HepG2 (cell line): ENCODE measurements at regions not wholly inside any gene's neighbourhood (a gene's known extent, or its start where the extent isn't known, plus 50 kb on each side); places are given as distances from the start of the nearest gene placed in this dataset.

ENCODE experiments used
- ATAC-seq: fragments of 200-7000 bp; cut with Tn5 transposase; 3 replicates; pipeline ENCODE4 v1.9.1; 2020; ENCODE audit warnings: mild to moderate bottlenecking, moderate library complexity
- BruUV-seq: library from RNA; stranded (reverse); fragments of 400-500 nt; replicated peaks from 2 replicates; lab custom pipeline; 2021; lab: Mats Ljungman, UMichigan
- CTCF ChIA-PET: fragments of 300-600 bp; formaldehyde crosslinking; extraction: SDS; loops from one replicate; lab custom pipeline; 2021; ENCODE audit warnings: low total read pairs, inconsistent platforms, low intra/inter-chr PET ratio; lab: Yijun Ruan, JAX
- POLR2A ChIA-PET: fragments of 350-600 bp; sonication (Branson Sonifier 250); formaldehyde crosslinking; loops from one replicate; lab custom pipeline; 2020; ENCODE audit warnings: antibody characterized with exemption, inconsistent platforms; lab: Yijun Ruan, JAX
- DNase-seq: peaks from one replicate; pipeline ENCODE4 v3.0.0-alpha.2; 2015; ENCODE audit warnings: low spot score
- FAIRE-seq: peaks from 3 replicates; lab custom pipeline; 2011; peaks lifted over from hg19 to GRCh38; lab: Jason Lieb, UNC
- H2AFZ ChIP-seq: one replicate; pipeline ENCODE4 v1.6.1; 2011; ENCODE audit warnings: low read length, inconsistent platforms
- H3K27ac ChIP-seq: fragments of 300-600 bp; 3 replicates; pipeline ENCODE4 v1.8.0; 2011; ENCODE audit warnings: mixed run types, mild to moderate bottlenecking, mixed read lengths, low read length, inconsistent platforms; ENCODE audit not compliant: insufficient read depth; ENCODE audit errors: extremely low read length
- H3K27me3 ChIP-seq, 2 experiments: fragments of 200-600 bp in 1 of 2; 2 replicates in 1 of 2; 3 replicates in 1 of 2; pipeline versions ENCODE4 v1.6.0 to v1.8.0; 2011; ENCODE audit warnings: low read length in 2 of 2, mild to moderate bottlenecking in 2 of 2, moderate library complexity in 2 of 2, inconsistent platforms in 1 of 2; ENCODE audit not compliant: insufficient read depth in 2 of 2, control insufficient read depth in 1 of 2
- H3K36me3 ChIP-seq, 2 experiments: fragments of 200-600 bp in 1 of 2; replicated peaks in 1 of 2; 2 replicates in 1 of 2; 3 replicates in 1 of 2; pipeline versions ENCODE4 v1.5.1 to v1.8.0; 2011; ENCODE audit warnings: low read length in 2 of 2, inconsistent platforms in 1 of 2; ENCODE audit not compliant: insufficient read depth in 2 of 2, control insufficient read depth in 1 of 2
- H3K4me1 ChIP-seq: 2 replicates; pipeline ENCODE4 v1.5.1; 2012; ENCODE audit warnings: low read length, inconsistent platforms; ENCODE audit not compliant: insufficient read depth
- H3K4me2 ChIP-seq: 2 replicates; pipeline ENCODE4 v1.6.0; 2011; ENCODE audit warnings: low read depth, low read length, inconsistent platforms
- H3K4me3 ChIP-seq, 3 experiments: fragments of 200-600 bp in 1 of 3; sonication (generic), shearing (Covaris generic) in 1 of 3; replicated peaks in 1 of 3; 2 replicates each; pipeline ENCODE4 v1.5.1; 2011 to 2016; ENCODE audit warnings: low read length in 3 of 3, inconsistent platforms in 2 of 3, low read depth in 2 of 3, mild to moderate bottlenecking in 2 of 3, control low read depth in 1 of 3, mixed read lengths in 1 of 3; ENCODE audit not compliant: insufficient read depth in 1 of 3
- H3K79me2 ChIP-seq: one replicate; pipeline ENCODE4 v1.6.1; 2011; ENCODE audit warnings: low read length, inconsistent platforms; ENCODE audit not compliant: insufficient read depth
- H3K9ac ChIP-seq: 2 replicates; pipeline ENCODE4 v1.6.0; 2011; ENCODE audit warnings: mild to moderate bottlenecking, low read depth, low read length, inconsistent platforms; ENCODE audit not compliant: insufficient read depth
- H3K9me3 ChIP-seq: 2 replicates; pipeline ENCODE4 v1.5.1; 2012; ENCODE audit warnings: mild to moderate bottlenecking, low read length
- H4K20me1 ChIP-seq: 2 replicates; pipeline ENCODE4 v1.6.0; 2011; ENCODE audit warnings: inconsistent platforms, mild to moderate bottlenecking, low read length, moderate library complexity; ENCODE audit not compliant: insufficient read depth
- CEBPB ChIP-seq: IDR thresholded peaks from 2 replicates; pipeline ENCODE4 v1.6.1; 2011; ENCODE audit warnings: low read depth, low read length, improper control_type of control experiment, borderline replicate concordance
- JARID2 ChIP-seq: sonication (generic); formaldehyde crosslinking; IDR thresholded peaks from 2 replicates; pipeline ENCODE4 v1.8.1; 2023; ENCODE audit warnings: missing genetic modification reagents, inconsistent platforms; ENCODE audit not compliant: insufficient replicate concordance
- KLF6 ChIP-seq: IDR thresholded peaks from 2 replicates; pipeline ENCODE4 v1.8.0; 2016; ENCODE audit warnings: missing biosample characterization, missing genetic modification reagents
- MEIS1 ChIP-seq: sonication (generic); formaldehyde crosslinking; IDR thresholded peaks from 2 replicates; pipeline ENCODE4 v1.9.0; 2021; ENCODE audit warnings: mild to moderate bottlenecking, missing genetic modification reagents, moderate library complexity, borderline replicate concordance
- MYPOP ChIP-seq: sonication (generic); formaldehyde crosslinking; IDR thresholded peaks from 2 replicates; pipeline ENCODE4 v1.8.1; 2023; ENCODE audit warnings: mild to moderate bottlenecking, moderate library complexity, missing genetic modification reagents
- PHF5A ChIP-seq: IDR thresholded peaks from one replicate; pipeline ENCODE4 v1.6.1; 2018; ENCODE audit warnings: low read depth, missing genetic modification reagents; ENCODE audit not compliant: unreplicated experiment
- POGK ChIP-seq: sonication (generic); formaldehyde crosslinking; conservative IDR thresholded peaks from 2 replicates; pipeline ENCODE4 v1.8.0; 2022; ENCODE audit warnings: mild to moderate bottlenecking, moderate library complexity, missing genetic modification reagents
- RAD21 ChIP-seq: fragments of 450-650 bp; formaldehyde crosslinking; IDR thresholded peaks from 2 replicates; pipeline ENCODE4 v1.5.0; 2020; ENCODE audit warnings: mild to moderate bottlenecking
- THAP8 ChIP-seq: sonication (generic); formaldehyde crosslinking; IDR thresholded peaks from 2 replicates; pipeline ENCODE4 v1.5.1; 2020; ENCODE audit warnings: missing genetic modification reagents, mild to moderate bottlenecking, borderline replicate concordance
- U2AF1 ChIP-seq: fragments of 200-400 bp; formaldehyde crosslinking; optimal IDR thresholded peaks from 2 replicates; pipeline ENCODE3; 2017; ENCODE audit warnings: mild to moderate bottlenecking, low read depth, low read length
- ZEB1 ChIP-seq: IDR thresholded peaks from 2 replicates; pipeline ENCODE4 v1.6.1; 2012; ENCODE audit warnings: mild to moderate bottlenecking, low read depth, inconsistent platforms; ENCODE audit not compliant: insufficient replicate concordance
- ZNF121 ChIP-seq: sonication (generic); formaldehyde crosslinking; IDR thresholded peaks from 2 replicates; pipeline ENCODE4 v1.5.0; 2020; ENCODE audit warnings: mild to moderate bottlenecking, missing genetic modification reagents
- ZNF460 ChIP-seq: sonication (generic); formaldehyde crosslinking; IDR thresholded peaks from 2 replicates; pipeline ENCODE4 v1.5.1; 2020; ENCODE audit warnings: missing genetic modification reagents, mild to moderate bottlenecking, borderline replicate concordance
- ZNF530 ChIP-seq: sonication (generic); formaldehyde crosslinking; IDR thresholded peaks from 2 replicates; pipeline ENCODE4 v1.5.0; 2020; ENCODE audit warnings: low read depth, mild to moderate bottlenecking, missing genetic modification reagents
- ZNF549 ChIP-seq: sonication (generic); formaldehyde crosslinking; IDR thresholded peaks from 2 replicates; pipeline ENCODE4 v1.5.0; 2020; ENCODE audit warnings: missing genetic modification reagents
- ZNF619 ChIP-seq: sonication (generic); formaldehyde crosslinking; IDR thresholded peaks from 2 replicates; pipeline ENCODE4 v1.4.0; 2020; ENCODE audit warnings: mild to moderate bottlenecking, missing genetic modification reagents
- ZNF674 ChIP-seq: sonication (generic); formaldehyde crosslinking; IDR thresholded peaks from 2 replicates; pipeline ENCODE4 v1.5.0; 2020; ENCODE audit warnings: low read depth, mild to moderate bottlenecking, missing genetic modification reagents
- ZSCAN12 ChIP-seq: sonication (generic); formaldehyde crosslinking; IDR thresholded peaks from 2 replicates; pipeline ENCODE4 v1.9.0; 2021; ENCODE audit warnings: mild to moderate bottlenecking, missing genetic modification reagents
- WGBS: methylation state at CpG from one replicate; pipeline ENCODE4 v1.1.6; 2017; ENCODE audit warnings: low lambda C conversion rate; 5-methylcytosine and 5-hydroxymethylcytosine counted together
- in situ Hi-C: cut with HindIII; loops from 2 replicates; pipeline ENCODE4 v1.10.0; 2017; ENCODE audit warnings: low pct_unique_long_range_greater_than_20kb; ENCODE audit not compliant: extremely low pct_ligation_motif_present
- intact Hi-C: fragments of 100-400 bp; cut with micrococcal nuclease; formaldehyde crosslinking; loops from one replicate; pipeline ENCODE4 v1.10.0; 2022; ENCODE audit not compliant: unreplicated experiment
- TF ChIP-seq, protein P1 (sequence below): sonication (generic); formaldehyde crosslinking; IDR thresholded peaks from 2 replicates; pipeline ENCODE4 v1.8.0; 2023; ENCODE audit warnings: mild to moderate bottlenecking, missing genetic modification reagents
- TF ChIP-seq, protein P2 (sequence below): sonication (generic); IDR thresholded peaks from 2 replicates; pipeline ENCODE4 v1.6.1; 2016; ENCODE audit warnings: low read depth, borderline replicate concordance

DNA sequence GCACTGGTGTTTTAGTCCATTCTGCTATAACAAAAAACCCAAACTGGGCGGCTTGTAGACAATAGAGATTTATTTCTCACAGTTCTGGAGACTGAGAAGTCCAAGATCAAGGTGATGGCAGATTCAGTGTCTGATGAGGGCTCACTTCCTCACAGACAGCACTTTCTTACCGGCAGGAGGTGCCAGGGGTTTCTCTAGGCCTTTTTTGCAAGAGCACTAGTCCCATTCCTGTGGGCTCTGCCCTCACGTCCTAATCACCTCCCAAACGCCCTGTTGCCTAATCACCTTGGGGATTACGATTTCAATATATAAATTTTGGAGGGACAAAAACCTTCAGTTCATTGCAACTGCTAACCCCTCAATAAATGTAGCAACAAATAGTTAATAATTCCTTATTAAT is 140.0 kb upstream of the SGK1 start (continued):
- TF ChIP-seq THAP8 (CRISPR knock-in tag) = no peak
- TF ChIP-seq ZNF121 (CRISPR knock-in tag) = no peak
- no peak for TF ChIP-seq U2AF1
- no peak for TF ChIP-seq KLF6 (CRISPR knock-in tag)
- no peak for TF ChIP-seq ZNF674
- TF ChIP-seq ZNF530 (CRISPR knock-in tag) = no peak
- TF ChIP-seq ZNF549 (CRISPR knock-in tag) = no peak
- TF ChIP-seq MEIS1 (CRISPR knock-in tag) = no peak
- no peak for TF ChIP-seq RAD21 (CRISPR knock-in tag)
- TF ChIP-seq, all 625 proteins: peak for 0

DNA sequence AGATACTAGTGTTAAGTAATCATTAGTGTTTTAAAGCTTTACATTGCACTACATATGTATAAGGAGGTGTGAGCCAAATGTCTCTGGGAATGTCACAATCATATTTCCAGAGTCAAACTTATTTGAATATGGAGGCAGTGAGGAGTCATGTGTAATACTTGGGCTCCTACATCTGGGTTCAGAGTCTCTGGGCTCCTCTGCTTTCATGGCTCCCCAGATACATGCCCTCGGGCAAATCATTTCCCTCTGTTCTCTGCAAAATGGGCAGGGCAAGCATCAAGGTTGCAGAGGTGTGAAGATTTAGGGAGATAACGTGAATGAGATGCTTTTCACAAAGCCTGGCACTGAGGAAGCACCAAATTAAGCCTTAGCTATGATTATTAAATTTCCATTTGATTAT is 138.3 kb upstream of the SGK1 start:
- WGBS = 2% methylated on average over 2 of the region's 2 CpGs
- Histone ChIP-seq H3K27ac (no peak overlapping the region), H3K79me2 (no peaks in the 10 kb centered on the region), H3K4me3 (no peak overlapping the region), H3K36me3 (no peaks in the 10 kb centered on the region), H3K9me3 (no peaks in the 10 kb centered on the region), H4K20me1 (no peaks in the 10 kb centered on the region), H3K27me3 (no peaks in the 10 kb centered on the region; a peak in 1 of 5 replicates), H3K4me1 (no peaks in the 10 kb centered on the region), H3K4me2 (no peak overlapping the region), H2AFZ (no peak overlapping the region), H3K9ac (no peak overlapping the region)
- ChIA-PET POLR2A (no interaction called here), CTCF (no interaction called here)
- intact Hi-C loops = loop anchor here (10.0 kb wide), 1 partner anchor 189 kb away; no protein-coding TSS in a partner anchor
- no peak for FAIRE-seq
- in situ Hi-C loops = no loop called here
- no peak for ATAC-seq
- BruUV-seq = no TSS peak
- DNase-seq = no peak
- no peak for TF ChIP-seq POGK
- TF ChIP-seq ZNF460 (CRISPR knock-in tag) = no peak
- no peak for TF ChIP-seq PHF5A (CRISPR knock-in tag)
- TF ChIP-seq ZSCAN12 (CRISPR knock-in tag) = no peak
- TF ChIP-seq ZNF549 (CRISPR knock-in tag) = no peak
- TF ChIP-seq CEBPB = no peak
- TF ChIP-seq, protein P1, sequence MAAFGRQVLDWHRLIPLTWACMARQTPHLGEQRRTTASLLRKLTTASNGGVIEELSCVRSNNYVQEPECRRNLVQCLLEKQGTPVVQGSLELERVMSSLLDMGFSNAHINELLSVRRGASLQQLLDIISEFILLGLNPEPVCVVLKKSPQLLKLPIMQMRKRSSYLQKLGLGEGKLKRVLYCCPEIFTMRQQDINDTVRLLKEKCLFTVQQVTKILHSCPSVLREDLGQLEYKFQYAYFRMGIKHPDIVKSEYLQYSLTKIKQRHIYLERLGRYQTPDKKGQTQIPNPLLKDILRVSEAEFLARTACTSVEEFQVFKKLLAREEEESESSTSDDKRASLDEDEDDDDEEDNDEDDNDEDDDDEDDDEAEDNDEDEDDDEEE (CRISPR knock-in tag) = no peak
- TF ChIP-seq JARID2 = no peak
- TF ChIP-seq ZNF619 = no peak
- TF ChIP-seq MYPOP (CRISPR knock-in tag) = no peak
- no peak for TF ChIP-seq ZEB1
- TF ChIP-seq, protein P2, sequence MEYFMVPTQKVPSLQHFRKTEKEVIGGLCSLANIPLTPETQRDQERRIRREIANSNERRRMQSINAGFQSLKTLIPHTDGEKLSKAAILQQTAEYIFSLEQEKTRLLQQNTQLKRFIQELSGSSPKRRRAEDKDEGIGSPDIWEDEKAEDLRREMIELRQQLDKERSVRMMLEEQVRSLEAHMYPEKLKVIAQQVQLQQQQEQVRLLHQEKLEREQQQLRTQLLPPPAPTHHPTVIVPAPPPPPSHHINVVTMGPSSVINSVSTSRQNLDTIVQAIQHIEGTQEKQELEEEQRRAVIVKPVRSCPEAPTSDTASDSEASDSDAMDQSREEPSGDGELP = no peak
